ENCODE measurements at regions not wholly inside any gene's neighbourhood (a gene's known extent, or its start where the extent isn't known, plus 50 kb on each side); places are given as distances from the start of the nearest gene placed in this dataset.

DNA sequence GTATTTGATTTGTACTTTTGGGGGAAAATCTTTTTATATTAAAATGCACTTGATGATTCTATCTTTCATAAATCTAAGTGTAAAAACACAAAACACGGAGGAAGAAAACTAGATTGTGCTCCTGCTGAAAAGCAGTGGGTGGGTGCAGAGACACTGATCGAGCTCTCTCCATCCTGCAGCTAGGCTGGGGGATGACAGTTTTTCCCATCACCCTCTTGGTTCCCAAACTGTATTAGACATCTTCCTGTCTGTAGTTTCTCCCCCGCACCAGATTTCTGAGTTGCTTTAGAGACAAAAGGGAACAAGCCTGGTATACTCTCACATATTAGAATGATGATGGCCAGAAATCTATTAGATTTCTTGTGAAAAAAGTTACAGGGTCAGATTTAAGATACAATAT is 99.6 kb downstream of the FAM114A2 start:
- intact Hi-C loops (cut with micrococcal nuclease) (no loop called here), in situ Hi-C loops (cut with MboI) (no loop called here)
- Histone ChIP-seq H3K9ac (ENCODE audit: insufficient read depth in 1 of 2, low read depth in 2 of 2, low read length in 2 of 2) (no peak overlapping the region), H4K20me1 (replicated peaks; ENCODE audit: control insufficient read depth, insufficient read depth, low read length) (no peaks in the 10 kb centered on the region), H3K27ac (ENCODE audit: extremely low read depth, low read depth, low read length) (no peak overlapping the region), H2AFZ (ENCODE audit: low read depth, low read length) (no peak overlapping the region), H3K27me3 (ENCODE audit: control insufficient read depth in 2 of 2, insufficient read depth in 2 of 2, low read length in 2 of 2) (no peaks in the 10 kb centered on the region), H3K9me1 (ENCODE audit: control insufficient read depth, insufficient read depth, low read length) (no peaks in the 10 kb centered on the region), H3K79me2 (ENCODE audit: control insufficient read depth, insufficient read depth, low read length) (no peaks in the 10 kb centered on the region), H3K4me1 (replicated peaks in 1 of 2; ENCODE audit: control insufficient read depth in 2 of 2, insufficient read depth in 2 of 2, low read length in 2 of 2) (no peaks in the 10 kb centered on the region), H3K4me3 (no peak overlapping the region), H3K36me3 (ENCODE audit: control insufficient read depth, insufficient read depth, low read length) (no peaks in the 10 kb centered on the region), H3K9me3 (replicated peaks; ENCODE audit: control insufficient read depth, insufficient read depth, low read depth, low read length) (no peaks in the 10 kb centered on the region; the same call in 1 of the 2 replicates), H3K4me2 (ENCODE audit: insufficient read depth, low read length) (no peak overlapping the region)
- TF ChIP-seq ZNF232 (CRISPR knock-in tag; IDR thresholded peaks at IDR 0.05) (no peak), SMARCC2 (IDR thresholded peaks at IDR 0.05; ENCODE audit: low read depth) (no peak), PHF8 (IDR thresholded peaks at IDR 0.05; ENCODE audit: borderline replicate concordance, low read length) (no peak), ZNF766 (CRISPR knock-in tag; conservative IDR thresholded peaks at IDR 0.05) (no peak), MCM7 (IDR thresholded peaks at IDR 0.05) (no peak), XRCC3 (IDR thresholded peaks at IDR 0.05) (no peak)
- TF ChIP-seq, protein P1, sequence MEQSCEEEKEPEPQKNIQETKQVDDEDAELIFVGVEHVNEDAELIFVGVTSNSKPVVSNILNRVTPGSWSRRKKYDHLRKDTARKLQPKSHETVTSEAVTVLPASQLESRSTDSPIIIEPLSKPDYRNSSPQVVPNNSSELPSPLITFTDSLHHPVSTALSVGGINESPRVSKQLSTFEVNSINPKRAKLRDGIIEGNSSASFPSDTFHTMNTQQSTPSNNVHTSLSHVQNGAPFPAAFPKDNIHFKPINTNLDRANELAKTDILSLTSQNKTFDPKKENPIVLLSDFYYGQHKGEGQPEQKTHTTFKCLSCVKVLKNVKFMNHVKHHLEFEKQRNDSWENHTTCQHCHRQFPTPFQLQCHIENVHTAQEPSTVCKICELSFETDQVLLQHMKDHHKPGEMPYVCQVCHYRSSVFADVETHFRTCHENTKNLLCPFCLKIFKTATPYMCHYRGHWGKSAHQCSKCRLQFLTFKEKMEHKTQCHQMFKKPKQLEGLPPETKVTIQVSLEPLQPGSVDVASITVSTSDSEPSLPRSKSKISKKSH (CRISPR knock-in tag; IDR thresholded peaks at IDR 0.05), result no peak
- no peak for DNase-seq (ENCODE audit: extremely low read depth in 1 of 4, low spot score in 3 of 4)
- ChIA-PET POLR2A (no interaction called here), CTCF (ENCODE audit: low intra/inter-chr PET ratio) (no interaction called here)
- no peak for ATAC-seq
- WGBS (ENCODE audit: insufficient coverage, low coverage, missing lambda C conversion rate), result 0% methylated on average over 3 of the region's 3 CpGs
- BruUV-seq (replicated peaks), result no TSS peak
- no peak for FAIRE-seq

All from K562 (cell line).